NCI-H1694 (cell line): ENCODE measurements at regions not wholly inside any gene's neighbourhood (a gene's known extent, or its start where the extent isn't known, plus 50 kb on each side); places are given as distances from the start of the nearest gene placed in this dataset.
A peak's percentile ranks its signal among the peaks of the same experiment; 100 is the strongest.

Experiments
- DNase-seq: peaks from one replicate; lab custom pipeline; 2025; lab: John Stamatoyannopoulos, UW

- no peak for DNase-seq
These were observed 167.9 kb upstream of the AVPR1A start for GRCh38 chr12:63318933-63319332.

- DNase-seq, result no peak
These were observed 167.3 kb upstream of the AVPR1A start for GRCh38 chr12:63318313-63318712.

DNA sequence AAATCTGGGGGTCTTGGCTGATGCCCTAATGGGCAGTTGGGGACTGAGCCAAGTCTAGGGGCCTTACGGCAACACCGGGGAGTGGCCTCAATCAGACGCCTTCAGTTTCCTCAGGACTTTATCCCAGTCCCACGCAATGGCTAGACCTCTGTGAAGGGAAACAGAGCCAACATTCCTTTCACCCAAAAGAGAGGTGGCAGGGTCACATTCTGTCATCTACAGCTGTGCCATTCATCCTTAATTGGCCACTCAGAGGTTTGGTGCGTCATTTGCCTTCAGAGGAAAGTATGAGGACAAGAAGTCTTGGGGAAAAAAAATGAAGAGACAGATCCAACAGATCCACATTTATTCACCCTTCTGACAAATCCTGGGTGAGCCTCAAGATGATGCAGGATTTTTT, 166.9 kb upstream of the AVPR1A start:
- DNase-seq, result no peak

DNA sequence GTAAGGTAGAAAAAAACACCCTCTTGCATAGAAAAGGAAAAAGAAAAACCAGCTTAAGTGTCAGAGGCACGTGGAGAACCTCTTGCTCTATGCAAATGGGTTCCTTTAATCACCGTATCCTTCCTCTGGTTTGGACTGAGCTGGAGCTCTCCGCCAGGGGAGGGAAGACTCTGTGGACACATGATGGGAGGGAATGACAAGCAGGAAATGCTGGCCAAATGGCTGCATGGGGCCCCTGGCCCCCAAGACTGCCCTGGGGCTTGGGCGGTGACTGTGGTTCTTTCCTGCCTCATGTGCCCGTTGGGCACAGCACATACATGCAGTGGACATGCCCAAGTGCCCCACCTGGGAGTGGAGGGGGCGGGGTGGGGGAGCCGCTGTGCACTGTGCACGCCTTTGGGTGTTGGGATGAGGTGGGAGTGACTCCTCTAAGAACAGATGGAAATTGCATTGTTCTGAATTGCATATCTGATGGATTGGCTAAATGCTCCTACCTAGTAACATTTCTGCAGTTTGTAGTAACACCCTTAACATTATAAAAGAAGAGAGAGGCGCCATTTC, 166.4 kb upstream of the AVPR1A start:
- no peak for DNase-seq

DNA sequence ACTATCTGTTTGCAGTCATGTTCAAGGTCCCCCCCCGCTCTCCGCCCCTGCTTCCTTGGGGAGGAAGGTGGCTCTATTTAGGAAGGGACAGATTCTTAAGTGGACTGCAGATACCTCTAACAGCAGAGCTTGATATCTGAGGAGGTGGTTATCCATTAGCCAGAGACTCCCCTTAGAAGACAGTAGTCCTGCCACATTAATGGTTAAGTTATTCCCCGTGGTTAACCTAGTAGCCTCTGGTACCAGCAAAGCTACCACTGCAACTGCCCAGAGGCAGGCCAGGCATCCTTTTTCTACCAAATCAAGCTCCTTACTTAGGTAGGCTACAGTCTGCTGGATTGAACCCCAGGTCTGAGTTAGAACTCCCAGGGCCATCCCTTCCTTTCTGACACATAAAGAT, 162.1 kb upstream of the AVPR1A start:
- no peak for DNase-seq

DNA sequence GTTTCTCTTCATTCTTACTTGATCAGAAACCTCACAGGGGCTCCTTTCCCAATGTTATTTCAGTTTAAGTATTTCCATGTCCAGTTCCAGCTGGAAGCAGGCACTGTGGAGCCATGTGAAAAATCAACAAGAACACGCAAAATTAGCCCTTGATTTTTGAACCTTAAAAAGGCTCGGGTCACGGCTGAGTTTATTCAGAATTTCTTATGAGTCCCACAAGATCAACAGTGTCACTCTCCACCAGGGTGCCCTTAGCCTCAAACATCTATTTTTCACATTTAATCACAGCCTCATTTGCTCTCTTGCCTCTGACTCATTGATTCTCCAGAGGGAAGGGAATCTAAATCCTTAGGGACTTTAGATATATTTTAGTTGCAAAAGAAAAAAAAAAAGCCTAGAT, 157.7 kb upstream of the AVPR1A start:
- no peak for DNase-seq

- DNase-seq, result no peak
These were observed 156.8 kb upstream of the AVPR1A start for GRCh38 chr12:63307849-63308248.

DNA sequence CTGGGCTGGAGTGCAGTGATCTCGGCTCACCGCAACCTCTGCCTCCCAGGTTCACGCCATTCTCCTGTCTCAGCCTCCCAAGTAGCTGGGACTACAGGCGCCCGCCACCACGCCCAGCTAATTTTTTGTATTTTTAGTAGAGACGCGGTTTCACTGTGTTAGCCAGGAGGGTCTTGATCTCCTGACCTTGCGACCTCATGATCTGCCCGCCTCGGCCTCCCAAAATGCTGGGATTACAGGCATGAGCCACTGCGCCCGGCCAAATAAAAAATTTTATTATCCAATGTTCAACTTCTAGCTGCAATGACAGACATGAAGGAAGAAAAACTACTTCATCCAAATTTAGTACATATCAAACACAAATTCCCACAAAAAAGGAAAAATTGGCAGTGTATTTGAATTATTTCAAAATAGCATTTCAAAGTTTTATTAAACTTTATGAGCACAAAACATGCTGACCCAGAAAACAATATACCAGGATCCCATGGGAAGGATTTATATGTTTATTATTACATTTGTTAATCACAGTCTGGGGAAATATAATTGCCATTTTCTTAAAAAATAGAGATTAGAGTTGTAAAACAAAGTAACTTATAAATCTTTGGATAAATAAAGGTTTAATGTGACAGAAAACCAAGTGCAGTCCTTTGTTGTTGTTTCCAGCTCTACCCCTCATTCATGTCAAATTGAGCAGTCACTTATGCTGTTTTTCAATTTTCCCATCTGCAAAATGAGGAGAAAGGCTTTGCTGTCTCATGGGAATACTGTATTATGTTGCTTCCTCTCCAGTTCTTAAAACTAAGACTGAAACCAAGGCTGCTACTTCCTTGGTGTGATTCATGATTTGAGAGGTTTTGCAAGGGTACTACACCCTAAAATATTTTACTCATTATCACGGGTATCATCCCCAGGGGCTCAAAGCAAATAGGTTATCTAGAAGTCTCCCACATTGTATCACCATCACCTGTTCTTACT, 155.2 kb upstream of the AVPR1A start:
- no peak for DNase-seq

GRCh38 chr12:63304887-63305316, 153.9 kb upstream of the AVPR1A start:
- no peak for DNase-seq

DNA sequence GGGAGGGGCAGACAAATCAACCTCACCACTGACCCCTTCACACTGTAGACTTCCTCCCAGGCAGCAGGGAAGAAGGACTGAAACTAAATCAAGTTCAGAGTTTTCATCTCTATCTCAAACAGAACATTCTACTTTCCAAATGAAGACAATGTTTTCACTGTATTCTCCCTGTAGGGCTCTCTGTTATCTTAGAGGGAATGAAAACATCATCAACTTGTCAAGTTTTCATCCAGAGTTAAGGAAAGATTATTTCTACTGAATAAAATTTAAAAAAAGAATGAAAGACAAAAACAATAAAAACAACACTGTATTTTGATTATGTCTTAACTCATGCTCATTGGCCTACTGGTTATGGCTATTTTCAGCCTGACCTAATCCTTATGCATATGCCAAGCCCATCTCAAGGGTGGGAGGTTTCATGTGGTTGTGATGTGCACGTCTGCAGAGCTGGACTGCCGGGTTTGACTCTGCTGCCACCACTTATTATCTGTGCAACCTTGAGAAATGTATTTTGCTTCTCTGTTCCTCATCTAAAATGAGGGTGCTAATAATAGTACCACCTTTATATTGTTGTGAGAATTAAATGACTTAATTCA, 152.0 kb upstream of the AVPR1A start:
- DNase-seq, result no peak

DNA sequence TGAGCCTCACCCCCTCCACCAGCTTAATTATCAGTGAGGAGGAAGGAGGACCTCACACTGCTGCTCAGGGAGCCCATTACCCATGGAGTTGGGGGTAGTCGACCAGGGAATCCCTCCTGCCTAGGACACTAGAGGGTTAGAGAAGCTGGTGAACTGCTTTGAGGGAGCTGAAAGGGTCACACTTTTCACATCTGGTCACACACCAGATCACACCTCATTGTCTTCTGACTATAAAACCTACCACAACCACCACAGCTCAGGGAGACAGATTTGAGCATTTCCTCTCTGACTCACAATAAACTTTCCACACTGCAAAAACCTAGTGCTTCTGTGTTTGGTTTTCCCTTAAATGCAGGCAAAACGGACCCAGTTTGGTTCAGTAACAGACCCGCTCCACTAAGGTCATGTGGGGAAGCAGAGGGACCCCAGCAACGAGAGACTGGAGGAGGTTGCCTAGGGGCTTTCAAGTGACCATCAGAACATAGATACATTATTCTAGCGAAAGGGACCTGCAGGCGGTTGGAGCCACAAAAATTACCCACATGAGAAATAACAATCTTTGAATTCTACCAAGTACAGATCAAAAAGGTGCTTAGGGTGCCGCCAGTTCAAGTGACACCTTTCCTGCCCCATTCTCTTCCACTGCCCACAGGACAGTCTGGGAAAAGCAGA, 151.4 kb upstream of the AVPR1A start:
- no peak for DNase-seq

- no peak for DNase-seq
These were observed 150.3 kb upstream of the AVPR1A start for GRCh38 chr12:63301311-63301710.

DNA sequence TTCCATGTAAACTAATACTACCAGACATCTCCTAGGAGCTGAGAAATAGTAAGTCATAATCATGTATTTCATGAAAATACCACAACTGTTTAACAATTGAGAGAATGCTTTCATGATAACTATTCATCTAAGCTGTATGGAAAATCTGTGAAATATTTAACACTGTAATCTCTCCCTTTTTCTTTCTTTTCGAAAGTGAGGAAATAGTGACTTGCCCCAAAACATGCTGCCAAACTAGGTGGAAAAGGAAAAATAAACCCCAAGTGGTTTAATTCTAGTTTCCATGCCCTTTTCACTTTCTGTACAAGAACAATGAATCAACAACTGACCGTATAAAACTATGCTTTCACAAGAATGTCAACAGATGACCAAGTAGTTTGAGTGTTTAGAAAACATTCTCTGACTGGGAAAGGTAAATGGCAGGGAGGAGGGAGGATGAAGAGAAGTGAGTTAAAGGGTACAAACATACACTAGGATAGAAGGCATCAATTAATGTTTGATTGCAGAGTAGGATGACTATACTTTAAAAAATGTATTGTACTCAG, 147.5 kb upstream of the AVPR1A start:
- no peak for DNase-seq

DNA sequence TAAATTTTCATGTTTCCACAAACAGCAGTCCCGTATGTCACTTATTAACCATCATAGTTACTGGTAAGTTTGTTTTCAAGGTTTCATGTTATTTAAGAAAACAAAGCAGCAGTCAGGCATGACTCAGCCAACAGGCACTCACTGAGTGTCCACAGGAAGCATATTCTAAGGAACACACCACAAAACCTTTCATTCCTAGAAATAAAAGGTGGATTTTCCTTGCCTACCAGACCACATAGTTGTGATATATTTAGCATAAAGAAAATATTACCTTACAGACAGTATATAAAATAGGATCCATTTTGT, 143.3 kb upstream of the AVPR1A start:
- no peak for DNase-seq

- no peak for DNase-seq
These were observed 141.6 kb upstream of the AVPR1A start for GRCh38 chr12:63292471-63293221.

- DNase-seq, result peak; percentile 32
These were observed 125.8 kb upstream of the AVPR1A start for GRCh38 chr12:63276537-63277365.

DNA sequence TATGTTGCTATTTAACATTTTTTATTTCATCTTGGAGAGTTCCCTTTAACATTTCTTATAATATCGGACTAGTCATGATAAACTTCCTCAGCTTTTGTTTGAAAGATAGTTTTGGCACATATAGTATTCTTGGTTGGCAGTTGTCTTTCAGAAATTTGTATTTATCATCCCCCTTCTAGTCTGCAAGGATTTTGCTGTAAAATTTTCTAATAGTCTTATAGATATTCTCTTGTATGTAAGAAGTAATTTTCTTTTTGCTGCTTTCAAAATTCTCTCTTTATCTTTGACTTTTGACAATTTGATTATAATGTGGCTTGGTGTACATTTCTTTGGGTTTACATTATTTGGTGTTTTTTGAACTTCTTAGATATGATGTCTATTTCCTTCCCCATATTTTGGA, 116.0 kb upstream of the AVPR1A start:
- no peak for DNase-seq

GRCh38 chr12:63264629-63265028, 113.6 kb upstream of the AVPR1A start:
- no peak for DNase-seq

- no peak for DNase-seq
These were observed 99.5 kb upstream of the AVPR1A start for GRCh38 chr12:63250486-63250885.

GRCh38 chr12:63238892-63239291, 87.9 kb upstream of the AVPR1A start:
- DNase-seq, result no peak

DNA sequence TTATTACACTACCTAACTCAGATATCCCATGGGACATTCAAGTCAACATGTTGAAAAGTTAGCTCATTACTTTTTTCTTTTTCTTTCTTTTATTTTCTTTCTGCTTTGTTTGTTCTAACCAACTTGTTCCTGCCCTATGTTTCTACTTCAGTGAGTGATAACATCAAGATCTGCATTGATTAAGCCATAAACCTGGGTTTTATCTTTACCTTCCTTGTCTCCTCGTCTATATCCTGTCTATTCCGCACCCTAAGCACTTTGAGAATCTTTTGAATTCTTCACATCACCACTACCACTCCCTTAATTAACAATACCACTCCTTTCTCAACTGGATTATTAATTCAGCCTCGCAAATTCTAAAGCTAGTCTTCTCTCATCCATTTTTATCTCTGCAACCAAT, 81.9 kb upstream of the AVPR1A start:
- DNase-seq, result no peak
